AG08396 (cell line): ENCODE measurements at regions not wholly inside any gene's neighbourhood (a gene's known extent, or its start where the extent isn't known, plus 50 kb on each side); places are given as distances from the start of the nearest gene placed in this dataset.
"Not testable (repeated sequence)": the region's sequence is repeated elsewhere in the genome, so short reads cannot be mapped to it uniquely, and the experiment has no call there.

Experiments used
- DNase-seq: peaks from one replicate; pipeline ENCODE4 v3.0.0; 2012; ENCODE audit warnings: low spot score, mixed read lengths

- not testable (repeated sequence) for DNase-seq
Measured at GRCh38 chr2:87456477-87457128, 291.3 kb upstream of the PLGLB2 start.

GRCh38 chr2:87457129-87457499 lies 290.8 kb upstream of the PLGLB2 start:
- not testable (repeated sequence) for DNase-seq

- DNase-seq = not testable (repeated sequence)
Measured at GRCh38 chr2:87458938-87459337, 288.9 kb upstream of the PLGLB2 start.

- DNase-seq = not testable (repeated sequence)
Measured at GRCh38 chr2:87460104-87460503, 287.8 kb upstream of the PLGLB2 start.

GRCh38 chr2:87460662-87461061 lies 287.2 kb upstream of the PLGLB2 start:
- DNase-seq = not testable (repeated sequence)

- DNase-seq = not testable (repeated sequence)
Measured at GRCh38 chr2:87461671-87462070, 286.2 kb upstream of the PLGLB2 start.

- DNase-seq = not testable (repeated sequence)
Measured at GRCh38 chr2:87464219-87464618, 283.7 kb upstream of the PLGLB2 start.

GRCh38 chr2:87465730-87466129 lies 282.2 kb upstream of the PLGLB2 start:
- not testable (repeated sequence) for DNase-seq

GRCh38 chr2:87466591-87467120 lies 281.2 kb upstream of the PLGLB2 start:
- DNase-seq = not testable (repeated sequence)

- DNase-seq = not testable (repeated sequence)
Measured at GRCh38 chr2:87468429-87468981, 279.4 kb upstream of the PLGLB2 start.

- not testable (repeated sequence) for DNase-seq
Measured at GRCh38 chr2:87469180-87470151, 278.4 kb upstream of the PLGLB2 start.

- not testable (repeated sequence) for DNase-seq
Measured at GRCh38 chr2:87470381-87471380, 277.2 kb upstream of the PLGLB2 start.

GRCh38 chr2:87471478-87471877 lies 276.4 kb upstream of the PLGLB2 start:
- not testable (repeated sequence) for DNase-seq

GRCh38 chr2:87476223-87476872 lies 271.5 kb upstream of the PLGLB2 start:
- not testable (repeated sequence) for DNase-seq

GRCh38 chr2:87476936-87477335 lies 271.0 kb upstream of the PLGLB2 start:
- DNase-seq = not testable (repeated sequence)

- DNase-seq = not testable (repeated sequence)
Measured at GRCh38 chr2:87477669-87478428, 270.0 kb upstream of the PLGLB2 start.

GRCh38 chr2:87478911-87479310 lies 269.0 kb upstream of the PLGLB2 start:
- not testable (repeated sequence) for DNase-seq

- DNase-seq = not testable (repeated sequence)
Measured at GRCh38 chr2:87483093-87483680, 264.7 kb upstream of the PLGLB2 start.

- not testable (repeated sequence) for DNase-seq
Measured at GRCh38 chr2:87484363-87484762, 263.5 kb upstream of the PLGLB2 start.
